CD14-positive monocyte (primary cell): ENCODE measurements at regions not wholly inside any gene's neighbourhood (a gene's known extent, or its start where the extent isn't known, plus 50 kb on each side); places are given as distances from the start of the nearest gene placed in this dataset.

Source experiments
- DNase-seq, 3 donors: peaks; one replicate each; pipeline ENCODE4 v3.0.0-alpha.2; 2011 to 2022
- H2AFZ ChIP-seq: 2 replicates; pipeline ENCODE4 v1.6.0; 2012; ENCODE audit warnings: mild to moderate bottlenecking, low read depth, low read length, inconsistent platforms; ENCODE audit not compliant: insufficient read depth, poor library complexity, severe bottlenecking
- H3K27ac ChIP-seq, 2 donors: 1 replicate in 1 of 2; 2 replicates in 1 of 2; pipeline ENCODE4 v1.5.1; 2012 to 2013; ENCODE audit warnings: low read length in 2 of 2, control low read depth in 1 of 2, inconsistent platforms in 1 of 2, low read depth in 1 of 2, mild to moderate bottlenecking in 1 of 2
- H3K27me3 ChIP-seq, 2 donors: one replicate each; pipeline versions ENCODE4 v1.6.0 to v1.6.1; 2011 to 2013; ENCODE audit warnings: low read length in 2 of 2; ENCODE audit not compliant: control insufficient read depth in 2 of 2, insufficient read depth in 2 of 2
- H3K36me3 ChIP-seq, 2 donors: replicated peaks in 1 of 2; 1 replicate in 1 of 2; 2 replicates in 1 of 2; pipeline versions ENCODE4 v1.5.1 to v1.6.1; 2012 to 2013; ENCODE audit warnings: low read length in 2 of 2, control low read depth in 1 of 2, inconsistent platforms in 1 of 2, mild to moderate bottlenecking in 1 of 2; ENCODE audit not compliant: insufficient read depth in 2 of 2, control insufficient read depth in 1 of 2
- H3K4me1 ChIP-seq, 2 donors: 1 replicate in 1 of 2; 2 replicates in 1 of 2; pipeline versions ENCODE4 v1.5.1 to v1.6.1; 2012 to 2013; ENCODE audit warnings: low read length in 2 of 2, control low read depth in 1 of 2, inconsistent platforms in 1 of 2, mild to moderate bottlenecking in 1 of 2, moderate library complexity in 1 of 2; ENCODE audit not compliant: insufficient read depth in 2 of 2, control insufficient read depth in 1 of 2
- H3K4me2 ChIP-seq: replicated peaks from 2 replicates; pipeline ENCODE3; 2012; ENCODE audit warnings: low read length, moderate library complexity, mild to moderate bottlenecking; ENCODE audit not compliant: poor library complexity, severe bottlenecking; ENCODE audit errors: extremely low read depth
- H3K4me3 ChIP-seq, 3 experiments: fragments of 200-600 bp in 1 of 3; sonication (generic) in 1 of 3; replicated peaks in 1 of 3; 1 replicate in 2 of 3; 2 replicates in 1 of 3; pipeline ENCODE4 v1.5.1; 2011 to 2013; ENCODE audit warnings: low read length in 3 of 3, mild to moderate bottlenecking in 3 of 3, control low read depth in 2 of 3, low read depth in 2 of 3, inconsistent platforms in 1 of 3, moderate library complexity in 1 of 3
- H3K79me2 ChIP-seq: 2 replicates; pipeline ENCODE4 v1.6.0; 2012; ENCODE audit warnings: mild to moderate bottlenecking, control low read depth, inconsistent platforms, low read length, moderate library complexity; ENCODE audit not compliant: insufficient read depth
- H3K9ac ChIP-seq: 2 replicates; pipeline ENCODE4 v1.6.0; 2017; ENCODE audit warnings: low read length, mild to moderate bottlenecking; ENCODE audit not compliant: insufficient read depth, poor library complexity, severe bottlenecking
- H3K9me3 ChIP-seq, 2 donors: replicated peaks in 1 of 2; 1 replicate in 1 of 2; 2 replicates in 1 of 2; pipeline versions ENCODE4 v1.5.1 to v1.6.1; 2012 to 2013; ENCODE audit warnings: low read length in 2 of 2, control low read depth in 1 of 2; ENCODE audit not compliant: control insufficient read depth in 1 of 2, insufficient read depth in 1 of 2
- H4K20me1 ChIP-seq: 2 replicates; pipeline ENCODE4 v1.6.0; 2012; ENCODE audit warnings: mild to moderate bottlenecking, low read length, control low read depth, moderate library complexity; ENCODE audit not compliant: insufficient read depth
- H3K27ac Mint-ChIP-seq, 7 donors: one replicate each; pipeline ENCODE4 v1.8.0; 2020; ENCODE audit warnings: mild to moderate bottlenecking in 7 of 7, mixed read lengths in 7 of 7, moderate library complexity in 6 of 7, inconsistent platforms in 2 of 7
- H3K27me3 Mint-ChIP-seq, 3 donors: one replicate each; pipeline ENCODE4 v1.8.0; 2021 to 2022; ENCODE audit warnings: low read depth in 3 of 3, mild to moderate bottlenecking in 3 of 3, mixed read lengths in 3 of 3, moderate library complexity in 3 of 3, inconsistent platforms in 1 of 3
- H3K36me3 Mint-ChIP-seq, 2 donors: one replicate each; pipeline ENCODE4 v1.8.0; 2020; ENCODE audit warnings: mixed read lengths in 2 of 2, inconsistent platforms in 1 of 2, mild to moderate bottlenecking in 1 of 2
- H3K4me1 Mint-ChIP-seq: one replicate; pipeline ENCODE4 v1.8.0; 2020; ENCODE audit warnings: mild to moderate bottlenecking, mixed read lengths
- H3K4me3 Mint-ChIP-seq, 2 donors: one replicate each; pipeline ENCODE4 v1.8.0; 2020; ENCODE audit warnings: mild to moderate bottlenecking in 2 of 2, mixed read lengths in 2 of 2, moderate library complexity in 1 of 2
- H3K9me3 Mint-ChIP-seq, 7 donors: one replicate each; pipeline ENCODE4 v1.8.0; 2020 to 2022; ENCODE audit warnings: mixed read lengths in 7 of 7, mild to moderate bottlenecking in 6 of 7, moderate library complexity in 6 of 7, inconsistent platforms in 2 of 7
- CTCF ChIP-seq: fragments of 200-600 bp; IDR thresholded peaks from one replicate; pipeline ENCODE4 v1.8.0; 2022; ENCODE audit warnings: antibody characterized with exemption, mild to moderate bottlenecking
- WGBS: methylation state at CpG from one replicate; pipeline ENCODE4 v1.1.5; 2013; ENCODE audit warnings: missing lambda C conversion rate; ENCODE audit not compliant: insufficient coverage; 5-methylcytosine and 5-hydroxymethylcytosine counted together
- intact Hi-C, 2 donors: fragments of 100-400 bp; cut with micrococcal nuclease; formaldehyde crosslinking; loops; one replicate each; pipeline versions ENCODE4 v1.15.0 to v1.15.1; 2023

- 78% methylated on average over 2 of the region's 2 CpGs for WGBS
- no peak for DNase-seq
- no peaks in the 10 kb centered on the region for H3K9me3 ChIP-seq
- no peaks in the 10 kb centered on the region for H4K20me1 ChIP-seq
- no peaks in the 10 kb centered on the region for H3K79me2 ChIP-seq
- Mint-ChIP-seq H3K27me3 (peaks cover 0 to 2% (median 0%) of the 10 kb centered on the region in 3 donors), H3K9me3 (peaks cover 0 to 9% (median 3%) of the 10 kb centered on the region in 7 donors), H3K27ac (no peak overlapping the region), H3K4me1 (no peaks in the 10 kb centered on the region), H3K4me3 (no peak overlapping the region), H3K36me3 (no peaks in the 10 kb centered on the region)
- no peak overlapping the region for H3K4me2 ChIP-seq
- H3K36me3 ChIP-seq = no peaks in the 10 kb centered on the region
- intact Hi-C loops = no loop called here
- H3K4me3 ChIP-seq = no peak overlapping the region
- no peak overlapping the region for H3K27ac ChIP-seq
- H3K9ac ChIP-seq = no peak overlapping the region
- H2AFZ ChIP-seq = no peak overlapping the region
- no peaks in the 10 kb centered on the region for H3K27me3 ChIP-seq
- TF ChIP-seq CTCF = no peak
- no peaks in the 10 kb centered on the region for H3K4me1 ChIP-seq
Measured at GRCh38 chr9:75669721-75670120, 220.8 kb upstream of the PCSK5 start.

GRCh38 chr9:75671354-75671753 is 219.1 kb upstream of the PCSK5 start:
- 0% methylated on average over 1 of the region's 1 CpG for WGBS
- no peak for DNase-seq
- Mint-ChIP-seq H3K27me3 (peaks cover 0 to 2% (median 0%) of the 10 kb centered on the region in 3 donors), H3K27ac (no peak overlapping the region), H3K36me3 (no peaks in the 10 kb centered on the region), H3K4me1 (no peaks in the 10 kb centered on the region), H3K4me3 (no peak overlapping the region), H3K9me3 (peaks cover 0 to 11% (median 2%) of the 10 kb centered on the region in 7 donors)
- H2AFZ ChIP-seq = no peak overlapping the region
- no peaks in the 10 kb centered on the region for H4K20me1 ChIP-seq
- no peak overlapping the region for H3K4me2 ChIP-seq
- H3K9ac ChIP-seq = no peak overlapping the region
- no peaks in the 10 kb centered on the region for H3K4me1 ChIP-seq
- intact Hi-C loops = no loop called here
- no peaks in the 10 kb centered on the region for H3K79me2 ChIP-seq
- H3K27ac ChIP-seq = no peak overlapping the region
- H3K4me3 ChIP-seq = no peak overlapping the region
- TF ChIP-seq CTCF = no peak
- no peaks in the 10 kb centered on the region for H3K9me3 ChIP-seq
- H3K36me3 ChIP-seq = no peaks in the 10 kb centered on the region
- no peaks in the 10 kb centered on the region for H3K27me3 ChIP-seq
